Adipocyte (in vitro differentiated cells): ENCODE measurements at regions not wholly inside any gene's neighbourhood (a gene's known extent, or its start where the extent isn't known, plus 50 kb on each side); places are given as distances from the start of the nearest gene placed in this dataset.
"Not testable (repeated sequence)": the region's sequence is repeated elsewhere in the genome, so short reads cannot be mapped to it uniquely, and the experiment has no call there.

ENCODE experiments used
- DNase-seq: peaks from one replicate; pipeline ENCODE4 v3.0.0-alpha.2; 2015; ENCODE audit warnings: low read depth
- H3K27me3 ChIP-seq: replicated peaks from 2 replicates; pipeline ENCODE4 v1.7.0; 2013; ENCODE audit warnings: mild to moderate bottlenecking, low read length, moderate library complexity; ENCODE audit not compliant: control insufficient read depth, insufficient read depth
- H3K36me3 ChIP-seq: 2 replicates; pipeline ENCODE4 v1.7.0; 2013; ENCODE audit warnings: low read length, mild to moderate bottlenecking, moderate library complexity; ENCODE audit not compliant: control insufficient read depth, insufficient read depth, severe bottlenecking
- H3K4me1 ChIP-seq: 2 replicates; pipeline ENCODE4 v1.7.0; 2013; ENCODE audit warnings: mild to moderate bottlenecking, low read length, moderate library complexity; ENCODE audit not compliant: control insufficient read depth, insufficient read depth
- H3K4me3 ChIP-seq: 2 replicates; pipeline ENCODE4 v1.7.0; 2013; ENCODE audit warnings: mild to moderate bottlenecking, low read length, moderate library complexity
- H3K9ac ChIP-seq: 2 replicates; pipeline ENCODE4 v1.7.0; 2013; ENCODE audit warnings: mild to moderate bottlenecking, low read length, moderate library complexity
- H3K9me3 ChIP-seq: 2 replicates; pipeline ENCODE4 v1.7.0; 2013; ENCODE audit warnings: mild to moderate bottlenecking, low read length, moderate library complexity; ENCODE audit not compliant: control insufficient read depth

GRCh38 chr12:11981121-11981733 is 89.5 kb upstream of the BCL2L14 start:
- Histone ChIP-seq H3K9ac (no peak overlapping the region), H3K4me3 (no peak overlapping the region), H3K36me3 (no peaks in the 10 kb centered on the region), H3K27me3 (no peaks in the 10 kb centered on the region), H3K9me3 (no peaks in the 10 kb centered on the region), H3K4me1 (peaks cover 7% of the 10 kb centered on the region)
- DNase-seq = no peak

GRCh38 chr12:11984417-11984816 is 86.3 kb upstream of the BCL2L14 start:
- no peak overlapping the region for H3K9ac ChIP-seq
- DNase-seq = no peak
- no peaks in the 10 kb centered on the region for H3K36me3 ChIP-seq
- H3K4me3 ChIP-seq = no peak overlapping the region
- no peaks in the 10 kb centered on the region for H3K4me1 ChIP-seq
- no peaks in the 10 kb centered on the region for H3K27me3 ChIP-seq
- H3K9me3 ChIP-seq = no peaks in the 10 kb centered on the region

GRCh38 chr12:11986165-11986564 is 84.6 kb upstream of the BCL2L14 start:
- no peak overlapping the region for H3K9ac ChIP-seq
- H3K9me3 ChIP-seq = no peaks in the 10 kb centered on the region
- no peaks in the 10 kb centered on the region for H3K4me1 ChIP-seq
- no peak for DNase-seq
- no peak overlapping the region for H3K4me3 ChIP-seq
- no peaks in the 10 kb centered on the region for H3K36me3 ChIP-seq
- H3K27me3 ChIP-seq = no peaks in the 10 kb centered on the region

GRCh38 chr12:11987901-11988300 is 82.8 kb upstream of the BCL2L14 start:
- H3K4me1 ChIP-seq = no peaks in the 10 kb centered on the region
- no peak overlapping the region for H3K4me3 ChIP-seq
- H3K9me3 ChIP-seq = peaks cover 7% of the 10 kb centered on the region
- H3K9ac ChIP-seq = no peak overlapping the region
- DNase-seq = no peak
- H3K27me3 ChIP-seq = no peaks in the 10 kb centered on the region
- no peaks in the 10 kb centered on the region for H3K36me3 ChIP-seq

- DNase-seq = peak; percentile 5
- Histone ChIP-seq H3K4me3 (no peak overlapping the region), H3K9me3 (peaks cover 11% of the 10 kb centered on the region), H3K9ac (no peak overlapping the region), H3K4me1 (no peaks in the 10 kb centered on the region), H3K36me3 (no peaks in the 10 kb centered on the region), H3K27me3 (peaks cover 4% of the 10 kb centered on the region)
Observed at GRCh38 chr12:11991604-11992003, 79.1 kb upstream of the BCL2L14 start.

GRCh38 chr12:11992515-11992914 is 78.2 kb upstream of the BCL2L14 start:
- peaks cover 11% of the 10 kb centered on the region for H3K9me3 ChIP-seq
- no peak for DNase-seq
- H3K4me3 ChIP-seq = no peak overlapping the region
- H3K27me3 ChIP-seq = peaks cover 4% of the 10 kb centered on the region
- H3K4me1 ChIP-seq = no peaks in the 10 kb centered on the region
- no peak overlapping the region for H3K9ac ChIP-seq
- no peaks in the 10 kb centered on the region for H3K36me3 ChIP-seq

GRCh38 chr12:11998307-11998943 is 72.3 kb upstream of the BCL2L14 start:
- H3K27me3 ChIP-seq, H3K4me1 ChIP-seq, H3K36me3 ChIP-seq, H3K9me3 ChIP-seq, H3K9ac ChIP-seq, H3K4me3 ChIP-seq, DNase-seq: not testable (repeated sequence)

- Histone ChIP-seq H3K36me3 (no peaks in the 10 kb centered on the region), H3K27me3 (no peaks in the 10 kb centered on the region), H3K4me1 (no peaks in the 10 kb centered on the region), H3K9me3 (no peaks in the 10 kb centered on the region), H3K4me3 (no peak overlapping the region), H3K9ac (no peak overlapping the region)
- DNase-seq = no peak
Observed at GRCh38 chr12:11998944-11999315, 71.8 kb upstream of the BCL2L14 start.

- Histone ChIP-seq H3K27me3 (no peaks in the 10 kb centered on the region), H3K4me1 (no peaks in the 10 kb centered on the region), H3K4me3 (no peak overlapping the region), H3K9me3 (no peaks in the 10 kb centered on the region), H3K36me3 (no peaks in the 10 kb centered on the region), H3K9ac (no peak overlapping the region)
- DNase-seq = no peak
Observed at GRCh38 chr12:12003609-12004008, 67.1 kb upstream of the BCL2L14 start.

- DNase-seq = no peak
- H3K36me3 ChIP-seq = no peaks in the 10 kb centered on the region
- H3K9ac ChIP-seq = no peak overlapping the region
- H3K27me3 ChIP-seq = no peaks in the 10 kb centered on the region
- H3K4me1 ChIP-seq = no peaks in the 10 kb centered on the region
- no peak overlapping the region for H3K4me3 ChIP-seq
- H3K9me3 ChIP-seq = no peaks in the 10 kb centered on the region
Observed at GRCh38 chr12:12004524-12004923, 66.2 kb upstream of the BCL2L14 start.

- Histone ChIP-seq H3K9ac (no peak overlapping the region), H3K27me3 (no peaks in the 10 kb centered on the region), H3K36me3 (no peaks in the 10 kb centered on the region), H3K4me1 (peaks cover 7% of the 10 kb centered on the region), H3K4me3 (no peak overlapping the region), H3K9me3 (no peaks in the 10 kb centered on the region)
- no peak for DNase-seq
Observed at GRCh38 chr12:12007001-12007712, 63.6 kb upstream of the BCL2L14 start.
